Neural cell (in vitro differentiated cells): ENCODE measurements at regions not wholly inside any gene's neighbourhood (a gene's known extent, or its start where the extent isn't known, plus 50 kb on each side); places are given as distances from the start of the nearest gene placed in this dataset.
"Not testable (repeated sequence)": the region's sequence is repeated elsewhere in the genome, so short reads cannot be mapped to it uniquely, and the experiment has no call there.

ENCODE experiments used
- H2AFZ ChIP-seq: fragments of 200-600, 300-800 bp; sonication (generic), shearing (Covaris generic); 2 replicates; pipeline ENCODE4 v1.6.0; 2014; ENCODE audit warnings: low read depth, mild to moderate bottlenecking, antibody characterized with exemption, low read length, moderate library complexity
- H3F3A ChIP-seq: fragments of 200-600 bp; shearing (Covaris generic); 2 replicates; pipeline ENCODE4 v1.6.1; 2016; ENCODE audit warnings: mild to moderate bottlenecking, moderate library complexity, mixed read lengths, antibody characterized with exemption, low read length; ENCODE audit not compliant: insufficient read depth, poor library complexity, severe bottlenecking
- H3K27ac ChIP-seq: fragments of 200-600, 300-800 bp; sonication (generic), shearing (Covaris generic); 2 replicates; pipeline ENCODE4 v1.5.1; 2014; ENCODE audit warnings: mild to moderate bottlenecking, low read length, moderate library complexity
- H3K27me3 ChIP-seq: fragments of 300-800, 200-600 bp; sonication (generic), shearing (Covaris generic); 2 replicates; pipeline ENCODE4 v1.6.0; 2014; ENCODE audit warnings: mild to moderate bottlenecking, low read depth, low read length, moderate library complexity; ENCODE audit not compliant: insufficient read depth
- H3K36me3 ChIP-seq: fragments of 300-800, 200-600 bp; sonication (generic), shearing (Covaris generic); 2 replicates; pipeline ENCODE4 v1.5.1; 2014; ENCODE audit warnings: mild to moderate bottlenecking, antibody characterized with exemption, low read length, moderate library complexity; ENCODE audit not compliant: insufficient read depth
- H3K4me2 ChIP-seq: fragments of 300-800, 200-600 bp; sonication (generic), shearing (Covaris generic); 2 replicates; pipeline ENCODE4 v1.6.0; 2014; ENCODE audit warnings: mild to moderate bottlenecking, low read length
- H3K4me3 ChIP-seq: fragments of 300-800, 200-600 bp; sonication (generic), shearing (Covaris generic); 2 replicates; pipeline ENCODE4 v1.5.1; 2014; ENCODE audit warnings: mild to moderate bottlenecking, low read length, moderate library complexity
- H3K79me2 ChIP-seq: fragments of 200-600 bp; shearing (Covaris generic); replicated peaks from 2 replicates; pipeline ENCODE4 v1.6.0; 2014; ENCODE audit warnings: mild to moderate bottlenecking, low read length, moderate library complexity; ENCODE audit not compliant: insufficient read depth
- H3K9ac ChIP-seq: fragments of 300-800, 200-600 bp; sonication (generic), shearing (Covaris generic); 2 replicates; pipeline ENCODE4 v1.6.1; 2016; ENCODE audit warnings: mild to moderate bottlenecking, low read length, mixed read lengths
- H3K9me2 ChIP-seq: fragments of 200-600 bp; shearing (Covaris generic); 2 replicates; pipeline ENCODE4 v1.6.1; 2016; ENCODE audit warnings: mild to moderate bottlenecking, low read length, mixed read lengths; ENCODE audit not compliant: insufficient read depth
- H3K9me3 ChIP-seq: fragments of 200-600, 300-800 bp; sonication (generic), shearing (Covaris generic); 2 replicates; pipeline ENCODE4 v1.6.1; 2016; ENCODE audit warnings: mild to moderate bottlenecking, mixed run types, low read length, moderate library complexity, mixed read lengths
- H4K20me1 ChIP-seq: fragments of 200-600 bp; shearing (Covaris generic); 2 replicates; pipeline ENCODE4 v1.6.1; 2016; ENCODE audit warnings: mild to moderate bottlenecking, mixed run types; ENCODE audit not compliant: insufficient read depth
- CTCF ChIP-seq: fragments of 450-650 bp; IDR thresholded peaks from 2 replicates; pipeline ENCODE4 v1.5.1; 2014; ENCODE audit warnings: antibody characterized with exemption, mild to moderate bottlenecking, moderate library complexity; ENCODE audit not compliant: poor library complexity, severe bottlenecking
- EP300 ChIP-seq: fragments of 450-650 bp; conservative IDR thresholded peaks from 2 replicates; pipeline ENCODE4 v1.6.1; 2014; ENCODE audit warnings: antibody characterized with exemption, mild to moderate bottlenecking, moderate library complexity; ENCODE audit not compliant: poor library complexity, severe bottlenecking
- EZH2 ChIP-seq: fragments of 200-600, 300-800 bp; shearing (Covaris generic), sonication (generic); IDR thresholded peaks from 2 replicates; pipeline ENCODE4 v1.6.1; 2014; ENCODE audit warnings: antibody characterized with exemption, low read length, borderline replicate concordance, mild to moderate bottlenecking; ENCODE audit not compliant: insufficient read depth, poor library complexity, severe bottlenecking
- MXI1 ChIP-seq: fragments of 450-650 bp; conservative IDR thresholded peaks from 2 replicates; pipeline ENCODE4 v1.6.1; 2014; ENCODE audit warnings: antibody characterized with exemption, mild to moderate bottlenecking; ENCODE audit not compliant: poor library complexity, severe bottlenecking
- POLR2AphosphoS5 ChIP-seq: IDR thresholded peaks from 2 replicates; pipeline ENCODE4 v1.6.1; 2012
- RAD21 ChIP-seq: fragments of 450-650 bp; conservative IDR thresholded peaks from 2 replicates; pipeline ENCODE4 v1.6.1; 2014; ENCODE audit warnings: antibody characterized with exemption, mild to moderate bottlenecking, moderate library complexity
- REST ChIP-seq: IDR thresholded peaks from 2 replicates; pipeline ENCODE4 v1.6.1; 2012; ENCODE audit warnings: borderline replicate concordance
- SMC3 ChIP-seq: fragments of 450-650 bp; conservative IDR thresholded peaks from 2 replicates; pipeline ENCODE4 v1.6.1; 2014; ENCODE audit warnings: antibody characterized with exemption, mild to moderate bottlenecking, moderate library complexity; ENCODE audit not compliant: poor library complexity
- TAF1 ChIP-seq: IDR thresholded peaks from 2 replicates; pipeline ENCODE4 v1.6.1; 2012; ENCODE audit warnings: low read depth

- Histone ChIP-seq H3K4me3 (no peak overlapping the region), H3F3A (no peaks in the 10 kb centered on the region), H3K9me2 (no peaks in the 10 kb centered on the region), H3K79me2 (no peaks in the 10 kb centered on the region), H3K36me3 (no peaks in the 10 kb centered on the region), H2AFZ (no peak overlapping the region), H3K27ac (no peak overlapping the region), H3K4me2 (no peak overlapping the region), H3K9ac (no peak overlapping the region), H3K9me3 (no peaks in the 10 kb centered on the region), H4K20me1 (no peaks in the 10 kb centered on the region), H3K27me3 (no peaks in the 10 kb centered on the region)
- TF ChIP-seq MXI1 = no peak
- TF ChIP-seq EZH2 = no peak
- TF ChIP-seq RAD21 = no peak
- TF ChIP-seq POLR2AphosphoS5 = no peak
- no peak for TF ChIP-seq EP300
- no peak for TF ChIP-seq CTCF
- TF ChIP-seq SMC3 = no peak
- no peak for TF ChIP-seq REST
- no peak for TF ChIP-seq TAF1
Observed at GRCh38 chr4:26255989-26256388, 64.8 kb upstream of the RBPJ start.

GRCh38 chr4:26257444-26257843 lies 63.4 kb upstream of the RBPJ start:
- H3K27me3 ChIP-seq, H3K9me2 ChIP-seq, H3K36me3 ChIP-seq: not testable (repeated sequence)

GRCh38 chr4:26257850-26258249 lies 63.0 kb upstream of the RBPJ start:
- Histone ChIP-seq H3K9me3 (no peaks in the 10 kb centered on the region), H3K27ac (no peak overlapping the region), H3K27me3 (no peaks in the 10 kb centered on the region), H3K9ac (no peak overlapping the region), H4K20me1 (no peaks in the 10 kb centered on the region), H3F3A (no peaks in the 10 kb centered on the region), H3K4me2 (no peak overlapping the region), H3K9me2 (no peaks in the 10 kb centered on the region), H3K4me3 (no peak overlapping the region), H3K79me2 (no peaks in the 10 kb centered on the region), H2AFZ (no peak overlapping the region), H3K36me3 (no peaks in the 10 kb centered on the region)
- TF ChIP-seq EP300 (no peak), TAF1 (no peak), POLR2AphosphoS5 (no peak), EZH2 (no peak), REST (no peak), RAD21 (no peak)

More at GRCh38 chr4:26257444-26257843, 63.4 kb upstream of the RBPJ start:
- not testable (repeated sequence) for H3K9me3 ChIP-seq, H3K4me3 ChIP-seq, H3K4me2 ChIP-seq, H3K9ac ChIP-seq, H4K20me1 ChIP-seq, H2AFZ ChIP-seq, H3F3A ChIP-seq, H3K79me2 ChIP-seq, H3K27ac ChIP-seq
